ENCODE measurements at regions not wholly inside any gene's neighbourhood (a gene's known extent, or its start where the extent isn't known, plus 50 kb on each side); places are given as distances from the start of the nearest gene placed in this dataset.

- TF ChIP-seq, protein P1, sequence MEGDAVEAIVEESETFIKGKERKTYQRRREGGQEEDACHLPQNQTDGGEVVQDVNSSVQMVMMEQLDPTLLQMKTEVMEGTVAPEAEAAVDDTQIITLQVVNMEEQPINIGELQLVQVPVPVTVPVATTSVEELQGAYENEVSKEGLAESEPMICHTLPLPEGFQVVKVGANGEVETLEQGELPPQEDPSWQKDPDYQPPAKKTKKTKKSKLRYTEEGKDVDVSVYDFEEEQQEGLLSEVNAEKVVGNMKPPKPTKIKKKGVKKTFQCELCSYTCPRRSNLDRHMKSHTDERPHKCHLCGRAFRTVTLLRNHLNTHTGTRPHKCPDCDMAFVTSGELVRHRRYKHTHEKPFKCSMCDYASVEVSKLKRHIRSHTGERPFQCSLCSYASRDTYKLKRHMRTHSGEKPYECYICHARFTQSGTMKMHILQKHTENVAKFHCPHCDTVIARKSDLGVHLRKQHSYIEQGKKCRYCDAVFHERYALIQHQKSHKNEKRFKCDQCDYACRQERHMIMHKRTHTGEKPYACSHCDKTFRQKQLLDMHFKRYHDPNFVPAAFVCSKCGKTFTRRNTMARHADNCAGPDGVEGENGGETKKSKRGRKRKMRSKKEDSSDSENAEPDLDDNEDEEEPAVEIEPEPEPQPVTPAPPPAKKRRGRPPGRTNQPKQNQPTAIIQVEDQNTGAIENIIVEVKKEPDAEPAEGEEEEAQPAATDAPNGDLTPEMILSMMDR (conservative IDR thresholded peaks at IDR 0.05; ENCODE audit: low read depth in 2 of 2), result no peak
- no peak for TF ChIP-seq STAT1 (IDR thresholded peaks at IDR 0.05; ENCODE audit: unreplicated experiment)
- TF ChIP-seq POLR2AphosphoS5 (IDR thresholded peaks at IDR 0.05; ENCODE audit: low read depth), result no peak
- no peak for TF ChIP-seq REST (IDR thresholded peaks at IDR 0.05; ENCODE audit: unreplicated experiment)
Observed at GRCh38 chr13:105219651-105220050, 1315.8 kb downstream of the EFNB2 start.

Measured in GM23338 (cell line).